ENCODE measurements at regions not wholly inside any gene's neighbourhood (a gene's known extent, or its start where the extent isn't known, plus 50 kb on each side); places are given as distances from the start of the nearest gene placed in this dataset.

- TF ChIP-seq CBX3 (IDR thresholded peaks at IDR 0.05; ENCODE audit: borderline replicate concordance in 1 of 2, low read length in 2 of 2) (no peak), HINFP (tag; conservative IDR thresholded peaks at IDR 0.05; ENCODE audit: low read depth) (no peak), DACH1 (IDR thresholded peaks at IDR 0.05; ENCODE audit: partially characterized antibody) (no peak), HLTF (IDR thresholded peaks at IDR 0.05) (no peak), ZNF232 (CRISPR knock-in tag; IDR thresholded peaks at IDR 0.05) (no peak), ZNF740 (CRISPR knock-in tag; IDR thresholded peaks at IDR 0.05) (0 out of 2 replicates have a peak, but pooled peaks have one; percentile 42), ZNF740 (tag; IDR thresholded peaks at IDR 0.05) (no peak), OTX1 (CRISPR knock-in tag; IDR thresholded peaks at IDR 0.05) (no peak), HOMEZ (CRISPR knock-in tag; IDR thresholded peaks at IDR 0.05) (no peak), BMI1 (IDR thresholded peaks at IDR 0.05; ENCODE audit: low read length) (no peak), SMARCE1 (IDR thresholded peaks at IDR 0.05) (0 out of 2 replicates have a peak, but pooled peaks have one; percentile 55), EP300 (IDR thresholded peaks at IDR 0.05; ENCODE audit: low read length) (no peak), TRIM28 (IDR thresholded peaks at IDR 0.05) (no peak), NFIC (IDR thresholded peaks at IDR 0.05) (0 out of 2 replicates have a peak, but pooled peaks have one; percentile 9), SNAPC5 (CRISPR knock-in tag; IDR thresholded peaks at IDR 0.05) (no peak), CREB1 (IDR thresholded peaks at IDR 0.05) (no peak), CREB1 (CRISPR knock-in tag; IDR thresholded peaks at IDR 0.05) (no peak), KDM5B (IDR thresholded peaks at IDR 0.05; ENCODE audit: insufficient replicate concordance, low read depth, low read length) (no peak), SRSF7 (optimal IDR thresholded peaks at IDR 0.05; ENCODE audit: low read depth, low read length) (no peak), HDAC8 (tag; IDR thresholded peaks at IDR 0.05) (no peak), CREM (IDR thresholded peaks at IDR 0.05; ENCODE audit: low read depth) (peak; percentile 60), KDM1A (IDR thresholded peaks at IDR 0.05) (peak in 1 of 2 experiments; percentile 27; a peak in 1 of 4 replicates), C11orf30 (IDR thresholded peaks at IDR 0.05; ENCODE audit: low read depth) (peak; percentile 88), HMG20A (CRISPR knock-in tag; conservative IDR thresholded peaks at IDR 0.05) (no peak), RFX7 (CRISPR knock-in tag; IDR thresholded peaks at IDR 0.05) (no peak), NR3C1 (CRISPR knock-in tag; IDR thresholded peaks at IDR 0.05) (no peak), NFIX (CRISPR knock-in tag; IDR thresholded peaks at IDR 0.05; ENCODE audit: low read depth) (no peak), SREBF2 (CRISPR knock-in tag; IDR thresholded peaks at IDR 0.05) (no peak), TGIF2 (CRISPR knock-in tag; IDR thresholded peaks at IDR 0.05) (no peak), ZNF695 (CRISPR knock-in tag; IDR thresholded peaks at IDR 0.05) (no peak), ZNF436 (CRISPR knock-in tag; IDR thresholded peaks at IDR 0.05) (no peak)
Measured at GRCh38 chr2:144048631-144049060, 471.3 kb downstream of the ZEB2 start (continued).
